ENCODE measurements at regions not wholly inside any gene's neighbourhood (a gene's known extent, or its start where the extent isn't known, plus 50 kb on each side); places are given as distances from the start of the nearest gene placed in this dataset.

DNA sequence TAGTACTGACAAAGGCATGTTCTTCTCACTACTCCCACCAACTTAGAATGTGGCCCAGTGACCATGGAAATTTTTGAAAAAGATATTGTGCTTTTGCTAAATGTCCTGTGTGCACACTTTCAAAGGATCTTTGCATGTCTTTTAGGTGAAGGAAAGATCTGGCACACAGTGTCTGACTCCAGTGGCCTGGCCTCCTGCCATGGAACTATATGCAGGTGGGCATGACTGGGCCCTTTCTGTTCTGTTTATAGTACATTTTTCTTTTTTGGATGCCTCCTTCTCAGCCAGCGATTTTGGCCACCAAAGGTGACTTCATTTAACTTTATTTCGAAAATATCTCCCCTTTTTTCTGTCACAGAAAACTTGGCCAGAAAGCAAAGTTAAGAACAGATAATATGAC lies 999.7 kb upstream of the PIK3C3 start:
- TF ChIP-seq, protein P1, sequence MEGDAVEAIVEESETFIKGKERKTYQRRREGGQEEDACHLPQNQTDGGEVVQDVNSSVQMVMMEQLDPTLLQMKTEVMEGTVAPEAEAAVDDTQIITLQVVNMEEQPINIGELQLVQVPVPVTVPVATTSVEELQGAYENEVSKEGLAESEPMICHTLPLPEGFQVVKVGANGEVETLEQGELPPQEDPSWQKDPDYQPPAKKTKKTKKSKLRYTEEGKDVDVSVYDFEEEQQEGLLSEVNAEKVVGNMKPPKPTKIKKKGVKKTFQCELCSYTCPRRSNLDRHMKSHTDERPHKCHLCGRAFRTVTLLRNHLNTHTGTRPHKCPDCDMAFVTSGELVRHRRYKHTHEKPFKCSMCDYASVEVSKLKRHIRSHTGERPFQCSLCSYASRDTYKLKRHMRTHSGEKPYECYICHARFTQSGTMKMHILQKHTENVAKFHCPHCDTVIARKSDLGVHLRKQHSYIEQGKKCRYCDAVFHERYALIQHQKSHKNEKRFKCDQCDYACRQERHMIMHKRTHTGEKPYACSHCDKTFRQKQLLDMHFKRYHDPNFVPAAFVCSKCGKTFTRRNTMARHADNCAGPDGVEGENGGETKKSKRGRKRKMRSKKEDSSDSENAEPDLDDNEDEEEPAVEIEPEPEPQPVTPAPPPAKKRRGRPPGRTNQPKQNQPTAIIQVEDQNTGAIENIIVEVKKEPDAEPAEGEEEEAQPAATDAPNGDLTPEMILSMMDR (IDR thresholded peaks at IDR 0.05): no peak
- TF ChIP-seq POLR2A (IDR thresholded peaks at IDR 0.05) (no peak), EP300 (IDR thresholded peaks at IDR 0.05) (no peak)

All from ovary (tissue), 3 donors.